Neural cell (in vitro differentiated cells): ENCODE measurements at regions not wholly inside any gene's neighbourhood (a gene's known extent, or its start where the extent isn't known, plus 50 kb on each side); places are given as distances from the start of the nearest gene placed in this dataset.

ENCODE experiments used
- H2AFZ ChIP-seq: fragments of 200-600, 300-800 bp; sonication (generic), shearing (Covaris generic); 2 replicates; pipeline ENCODE4 v1.6.0; 2014; ENCODE audit warnings: low read depth, mild to moderate bottlenecking, antibody characterized with exemption, low read length, moderate library complexity
- H3F3A ChIP-seq: fragments of 200-600 bp; shearing (Covaris generic); 2 replicates; pipeline ENCODE4 v1.6.1; 2016; ENCODE audit warnings: mild to moderate bottlenecking, moderate library complexity, mixed read lengths, antibody characterized with exemption, low read length; ENCODE audit not compliant: insufficient read depth, poor library complexity, severe bottlenecking
- H3K27ac ChIP-seq: fragments of 200-600, 300-800 bp; sonication (generic), shearing (Covaris generic); 2 replicates; pipeline ENCODE4 v1.5.1; 2014; ENCODE audit warnings: mild to moderate bottlenecking, low read length, moderate library complexity
- H3K27me3 ChIP-seq: fragments of 300-800, 200-600 bp; sonication (generic), shearing (Covaris generic); 2 replicates; pipeline ENCODE4 v1.6.0; 2014; ENCODE audit warnings: mild to moderate bottlenecking, low read depth, low read length, moderate library complexity; ENCODE audit not compliant: insufficient read depth
- H3K36me3 ChIP-seq: fragments of 300-800, 200-600 bp; sonication (generic), shearing (Covaris generic); 2 replicates; pipeline ENCODE4 v1.5.1; 2014; ENCODE audit warnings: mild to moderate bottlenecking, antibody characterized with exemption, low read length, moderate library complexity; ENCODE audit not compliant: insufficient read depth
- H3K4me2 ChIP-seq: fragments of 300-800, 200-600 bp; sonication (generic), shearing (Covaris generic); 2 replicates; pipeline ENCODE4 v1.6.0; 2014; ENCODE audit warnings: mild to moderate bottlenecking, low read length
- H3K4me3 ChIP-seq: fragments of 300-800, 200-600 bp; sonication (generic), shearing (Covaris generic); 2 replicates; pipeline ENCODE4 v1.5.1; 2014; ENCODE audit warnings: mild to moderate bottlenecking, low read length, moderate library complexity
- H3K79me2 ChIP-seq: fragments of 200-600 bp; shearing (Covaris generic); replicated peaks from 2 replicates; pipeline ENCODE4 v1.6.0; 2014; ENCODE audit warnings: mild to moderate bottlenecking, low read length, moderate library complexity; ENCODE audit not compliant: insufficient read depth
- H3K9ac ChIP-seq: fragments of 300-800, 200-600 bp; sonication (generic), shearing (Covaris generic); 2 replicates; pipeline ENCODE4 v1.6.1; 2016; ENCODE audit warnings: mild to moderate bottlenecking, low read length, mixed read lengths
- H3K9me2 ChIP-seq: fragments of 200-600 bp; shearing (Covaris generic); 2 replicates; pipeline ENCODE4 v1.6.1; 2016; ENCODE audit warnings: mild to moderate bottlenecking, low read length, mixed read lengths; ENCODE audit not compliant: insufficient read depth
- H3K9me3 ChIP-seq: fragments of 200-600, 300-800 bp; sonication (generic), shearing (Covaris generic); 2 replicates; pipeline ENCODE4 v1.6.1; 2016; ENCODE audit warnings: mild to moderate bottlenecking, mixed run types, low read length, moderate library complexity, mixed read lengths
- H4K20me1 ChIP-seq: fragments of 200-600 bp; shearing (Covaris generic); 2 replicates; pipeline ENCODE4 v1.6.1; 2016; ENCODE audit warnings: mild to moderate bottlenecking, mixed run types; ENCODE audit not compliant: insufficient read depth
- CTCF ChIP-seq: fragments of 450-650 bp; IDR thresholded peaks from 2 replicates; pipeline ENCODE4 v1.5.1; 2014; ENCODE audit warnings: antibody characterized with exemption, mild to moderate bottlenecking, moderate library complexity; ENCODE audit not compliant: poor library complexity, severe bottlenecking
- EP300 ChIP-seq: fragments of 450-650 bp; conservative IDR thresholded peaks from 2 replicates; pipeline ENCODE4 v1.6.1; 2014; ENCODE audit warnings: antibody characterized with exemption, mild to moderate bottlenecking, moderate library complexity; ENCODE audit not compliant: poor library complexity, severe bottlenecking
- EZH2 ChIP-seq: fragments of 200-600, 300-800 bp; shearing (Covaris generic), sonication (generic); IDR thresholded peaks from 2 replicates; pipeline ENCODE4 v1.6.1; 2014; ENCODE audit warnings: antibody characterized with exemption, low read length, borderline replicate concordance, mild to moderate bottlenecking; ENCODE audit not compliant: insufficient read depth, poor library complexity, severe bottlenecking
- MXI1 ChIP-seq: fragments of 450-650 bp; conservative IDR thresholded peaks from 2 replicates; pipeline ENCODE4 v1.6.1; 2014; ENCODE audit warnings: antibody characterized with exemption, mild to moderate bottlenecking; ENCODE audit not compliant: poor library complexity, severe bottlenecking
- POLR2AphosphoS5 ChIP-seq: IDR thresholded peaks from 2 replicates; pipeline ENCODE4 v1.6.1; 2012
- RAD21 ChIP-seq: fragments of 450-650 bp; conservative IDR thresholded peaks from 2 replicates; pipeline ENCODE4 v1.6.1; 2014; ENCODE audit warnings: antibody characterized with exemption, mild to moderate bottlenecking, moderate library complexity
- REST ChIP-seq: IDR thresholded peaks from 2 replicates; pipeline ENCODE4 v1.6.1; 2012; ENCODE audit warnings: borderline replicate concordance
- SMC3 ChIP-seq: fragments of 450-650 bp; conservative IDR thresholded peaks from 2 replicates; pipeline ENCODE4 v1.6.1; 2014; ENCODE audit warnings: antibody characterized with exemption, mild to moderate bottlenecking, moderate library complexity; ENCODE audit not compliant: poor library complexity
- TAF1 ChIP-seq: IDR thresholded peaks from 2 replicates; pipeline ENCODE4 v1.6.1; 2012; ENCODE audit warnings: low read depth

- Histone ChIP-seq H3K9ac (no peak overlapping the region), H2AFZ (no peak overlapping the region), H3K36me3 (no peaks in the 10 kb centered on the region), H4K20me1 (no peaks in the 10 kb centered on the region), H3K79me2 (no peaks in the 10 kb centered on the region), H3K4me2 (no peak overlapping the region), H3K4me3 (no peak overlapping the region), H3K27me3 (no peaks in the 10 kb centered on the region), H3K9me3 (no peaks in the 10 kb centered on the region), H3F3A (no peaks in the 10 kb centered on the region), H3K27ac (no peak overlapping the region), H3K9me2 (no peaks in the 10 kb centered on the region)
- no peak for TF ChIP-seq CTCF
- TF ChIP-seq TAF1 = no peak
- no peak for TF ChIP-seq RAD21
- TF ChIP-seq REST = no peak
- TF ChIP-seq EZH2 = no peak
- no peak for TF ChIP-seq MXI1
- no peak for TF ChIP-seq POLR2AphosphoS5
- TF ChIP-seq EP300 = no peak
- no peak for TF ChIP-seq SMC3
Measured at GRCh38 chr5:28523888-28524635, 1485.7 kb upstream of the CDH9 start.

- Histone ChIP-seq H4K20me1 (no peaks in the 10 kb centered on the region), H3K27me3 (no peaks in the 10 kb centered on the region), H3K79me2 (no peaks in the 10 kb centered on the region), H3K9me3 (no peaks in the 10 kb centered on the region), H3K36me3 (no peaks in the 10 kb centered on the region), H3K9me2 (no peaks in the 10 kb centered on the region), H3K9ac (no peak overlapping the region), H2AFZ (no peak overlapping the region), H3F3A (no peaks in the 10 kb centered on the region), H3K27ac (no peak overlapping the region), H3K4me3 (no peak overlapping the region), H3K4me2 (no peak overlapping the region)
- TF ChIP-seq RAD21 (no peak), EP300 (no peak), REST (no peak), EZH2 (no peak), POLR2AphosphoS5 (no peak), CTCF (no peak), MXI1 (no peak), SMC3 (no peak)
Measured at GRCh38 chr5:28523416-28523815, 1485.0 kb upstream of the CDH9 start.
